K562 (cell line): ENCODE measurements at regions not wholly inside any gene's neighbourhood (a gene's known extent, or its start where the extent isn't known, plus 50 kb on each side); places are given as distances from the start of the nearest gene placed in this dataset.

Experiments
- ATAC-seq: fragments of 200-7000 bp; cut with Tn5 transposase; 3 replicates; pipeline ENCODE4 v1.9.1; 2020; ENCODE audit warnings: moderate library complexity
- BruUV-seq: library from RNA; stranded (reverse); fragments of 400-500 nt; replicated peaks from 2 replicates; lab custom pipeline; 2021; lab: Mats Ljungman, UMichigan
- CTCF ChIA-PET: fragments of 300-600 bp; formaldehyde crosslinking; extraction: SDS; loops from one replicate; lab custom pipeline; 2021; ENCODE audit warnings: low intra/inter-chr PET ratio; lab: Yijun Ruan, JAX
- POLR2A ChIA-PET: fragments of 300-600, 350-650 bp; sonication (Branson Sonifier 250); formaldehyde crosslinking; extraction: SDS; loops from one replicate; lab custom pipeline; 2021; ENCODE audit warnings: antibody characterized with exemption, inconsistent platforms; lab: Yijun Ruan, JAX
- DNase-seq, 4 experiments: peaks; one replicate each; pipeline versions ENCODE4 v3.0.0 to v3.0.0-alpha.2; 2011 to 2018; ENCODE audit warnings: low spot score in 3 of 4, mixed read lengths in 3 of 4; ENCODE audit errors: extremely low read depth in 1 of 4
- FAIRE-seq: peaks from 2 replicates; lab custom pipeline; 2011; peaks lifted over from hg19 to GRCh38; lab: Jason Lieb, UNC
- H2AFZ ChIP-seq: 2 replicates; pipeline ENCODE4 v1.6.0; 2011; ENCODE audit warnings: low read depth, low read length, control low read depth, inconsistent platforms
- H3K27ac ChIP-seq: fragments of 200-600 bp; 3 replicates; pipeline ENCODE4 v1.8.0; 2011; ENCODE audit warnings: low read depth, mild to moderate bottlenecking, control low read depth, inconsistent platforms, low read length, moderate library complexity, mixed read lengths; ENCODE audit errors: extremely low read depth
- H3K27me3 ChIP-seq, 2 experiments: fragments of 300-600 bp in 1 of 2; 2 replicates in 1 of 2; 3 replicates in 1 of 2; pipeline versions ENCODE4 v1.6.0 to v1.8.0; 2011; ENCODE audit warnings: inconsistent platforms in 2 of 2, low read length in 2 of 2, mild to moderate bottlenecking in 1 of 2, mixed read lengths in 1 of 2, moderate library complexity in 1 of 2; ENCODE audit not compliant: control insufficient read depth in 2 of 2, insufficient read depth in 2 of 2
- H3K36me3 ChIP-seq: fragments of 300-600 bp; 3 replicates; pipeline ENCODE4 v1.8.0; 2011; ENCODE audit warnings: mild to moderate bottlenecking, low read length, inconsistent platforms; ENCODE audit not compliant: control insufficient read depth, insufficient read depth
- H3K4me1 ChIP-seq, 2 experiments: fragments of 200-600 bp in 1 of 2; replicated peaks in 1 of 2; 2 replicates in 1 of 2; 3 replicates in 1 of 2; pipeline versions ENCODE4 v1.5.1 to v1.8.0; 2011; ENCODE audit warnings: inconsistent platforms in 2 of 2, low read length in 2 of 2, mild to moderate bottlenecking in 1 of 2, mixed read lengths in 1 of 2, moderate library complexity in 1 of 2; ENCODE audit not compliant: control insufficient read depth in 2 of 2, insufficient read depth in 2 of 2
- H3K4me2 ChIP-seq: 2 replicates; pipeline ENCODE4 v1.6.1; 2011; ENCODE audit warnings: low read length, control low read depth, inconsistent platforms, mixed read lengths; ENCODE audit not compliant: insufficient read depth
- H3K4me3 ChIP-seq: fragments of 200-600 bp; sonication (generic), shearing (Covaris generic); 2 replicates; pipeline ENCODE4 v1.5.1; 2016; ENCODE audit warnings: control low read depth, inconsistent platforms
- H3K79me2 ChIP-seq: fragments of 200-600 bp; 3 replicates; pipeline ENCODE4 v1.8.0; 2011; ENCODE audit warnings: low read length, inconsistent platforms; ENCODE audit not compliant: control insufficient read depth, insufficient read depth
- H3K9ac ChIP-seq, 2 experiments: 2 replicates each; pipeline versions ENCODE4 v1.6.0 to v1.6.1; 2011; ENCODE audit warnings: low read depth in 2 of 2, low read length in 2 of 2, control low read depth in 1 of 2, inconsistent platforms in 1 of 2, mild to moderate bottlenecking in 1 of 2, mixed read lengths in 1 of 2; ENCODE audit not compliant: insufficient read depth in 1 of 2
- H3K9me1 ChIP-seq: one replicate; pipeline ENCODE4 v1.6.0; 2011; ENCODE audit warnings: inconsistent platforms, mild to moderate bottlenecking, low read length, moderate library complexity; ENCODE audit not compliant: control insufficient read depth, insufficient read depth
- H3K9me3 ChIP-seq: replicated peaks from 2 replicates; pipeline ENCODE4 v1.5.1; 2011; ENCODE audit warnings: low read depth, low read length, inconsistent platforms; ENCODE audit not compliant: control insufficient read depth, insufficient read depth
- H4K20me1 ChIP-seq: replicated peaks from 2 replicates; pipeline ENCODE4 v1.6.1; 2011; ENCODE audit warnings: low read length, inconsistent platforms, mixed read lengths; ENCODE audit not compliant: control insufficient read depth, insufficient read depth
- FOXP4 ChIP-seq: sonication (generic); formaldehyde crosslinking; IDR thresholded peaks from 2 replicates; pipeline ENCODE4 v1.8.0; 2022; ENCODE audit warnings: mild to moderate bottlenecking, missing genetic modification reagents, borderline replicate concordance
- ID3 ChIP-seq, 2 experiments: fragments of 250-450 bp in 1 of 2; fragments of 450-650 bp in 1 of 2; sonication (Bioruptor Pico) in 1 of 2; IDR thresholded peaks; 2 replicates each; pipeline versions ENCODE4 v1.6.1 to v1.8.0; 2016 to 2021; ENCODE audit warnings: mild to moderate bottlenecking in 2 of 2, moderate library complexity in 2 of 2, missing compliant biosample characterization in 1 of 2, missing genetic modification characterization in 1 of 2
- MAFG ChIP-seq: fragments of 450-650 bp; conservative IDR thresholded peaks from 2 replicates; pipeline ENCODE4 v1.6.1; 2016; ENCODE audit warnings: missing genetic modification characterization, missing compliant biosample characterization
- PHF21A ChIP-seq: fragments of 450-650 bp; IDR thresholded peaks from 2 replicates; pipeline ENCODE4 v1.6.1; 2017; ENCODE audit warnings: low read depth, borderline replicate concordance
- PTTG1 ChIP-seq: fragments of 450-650 bp; IDR thresholded peaks from 2 replicates; pipeline ENCODE4 v1.6.1; 2016; ENCODE audit warnings: low read depth, mild to moderate bottlenecking, missing genetic modification characterization, missing compliant biosample characterization
- RFX1 ChIP-seq: fragments of 450-650 bp; IDR thresholded peaks from 2 replicates; pipeline ENCODE4 v1.6.1; 2016; ENCODE audit warnings: mild to moderate bottlenecking, moderate library complexity
- TEAD2 ChIP-seq: fragments of 450-650 bp; IDR thresholded peaks from 2 replicates; pipeline ENCODE4 v1.6.1; 2016; ENCODE audit warnings: missing genetic modification characterization, control low read depth, missing compliant biosample characterization
- ZNF444 ChIP-seq: fragments of 250-450 bp; sonication (Bioruptor Pico); IDR thresholded peaks from 2 replicates; pipeline ENCODE4 v1.4.0; 2020; ENCODE audit warnings: mild to moderate bottlenecking, moderate library complexity
- ZNF655 ChIP-seq: fragments of 250-450 bp; sonication (Bioruptor Pico); IDR thresholded peaks from 2 replicates; pipeline ENCODE4 v1.5.0; 2021
- ZNF764 ChIP-seq: fragments of 250-450 bp; sonication (Bioruptor Pico); IDR thresholded peaks from 2 replicates; pipeline ENCODE4 v1.4.0; 2020; ENCODE audit warnings: low read depth, mild to moderate bottlenecking, moderate library complexity
- WGBS: fragments of 100-300 bp; shearing (Covaris generic); methylation state at CpG from one replicate; pipeline ENCODE4 v1.1.6; 2016; ENCODE audit warnings: low coverage, mixed read lengths; ENCODE audit not compliant: insufficient coverage; ENCODE audit errors: missing lambda C conversion rate; 5-methylcytosine and 5-hydroxymethylcytosine counted together
- in situ Hi-C: fragments of 300-500 bp; cut with MboI; formaldehyde crosslinking; loops from 4 replicates; pipeline ENCODE4 v1.15.0; 2018; ENCODE audit warnings: inconsistent platforms, mixed read lengths
- intact Hi-C: fragments of 100-400 bp; cut with micrococcal nuclease; formaldehyde crosslinking; loops from 2 replicates; pipeline ENCODE4 v1.14.2; 2022

- no TSS peak for BruUV-seq
- ChIA-PET POLR2A (no interaction called here), CTCF (no interaction called here)
- no peak for FAIRE-seq
- no peak overlapping the region for H3K27ac ChIP-seq
- WGBS = 0% methylated on average over 1 of the region's 1 CpG
- H3K79me2 ChIP-seq = no peaks in the 10 kb centered on the region
- DNase-seq = no peak
- no peak overlapping the region for H3K9ac ChIP-seq
- ATAC-seq = no peak
- no peaks in the 10 kb centered on the region for H3K9me1 ChIP-seq
- H3K4me1 ChIP-seq = no peaks in the 10 kb centered on the region
- intact Hi-C loops (no loop called here), in situ Hi-C loops (no loop called here)
- H3K27me3 ChIP-seq = no peaks in the 10 kb centered on the region
- no peaks in the 10 kb centered on the region for H3K9me3 ChIP-seq
- TF ChIP-seq FOXP4 (CRISPR knock-in tag) = no peak
- TF ChIP-seq ZNF764 (CRISPR knock-in tag) = peak; percentile 96
- H2AFZ ChIP-seq = no peak overlapping the region
- H4K20me1 ChIP-seq = no peaks in the 10 kb centered on the region
- no peaks in the 10 kb centered on the region for H3K36me3 ChIP-seq
- no peak overlapping the region for H3K4me2 ChIP-seq
- H3K4me3 ChIP-seq = no peak overlapping the region
Observed at GRCh38 chr1:5232537-5232936, 578.1 kb downstream of the AJAP1 start.

DNA sequence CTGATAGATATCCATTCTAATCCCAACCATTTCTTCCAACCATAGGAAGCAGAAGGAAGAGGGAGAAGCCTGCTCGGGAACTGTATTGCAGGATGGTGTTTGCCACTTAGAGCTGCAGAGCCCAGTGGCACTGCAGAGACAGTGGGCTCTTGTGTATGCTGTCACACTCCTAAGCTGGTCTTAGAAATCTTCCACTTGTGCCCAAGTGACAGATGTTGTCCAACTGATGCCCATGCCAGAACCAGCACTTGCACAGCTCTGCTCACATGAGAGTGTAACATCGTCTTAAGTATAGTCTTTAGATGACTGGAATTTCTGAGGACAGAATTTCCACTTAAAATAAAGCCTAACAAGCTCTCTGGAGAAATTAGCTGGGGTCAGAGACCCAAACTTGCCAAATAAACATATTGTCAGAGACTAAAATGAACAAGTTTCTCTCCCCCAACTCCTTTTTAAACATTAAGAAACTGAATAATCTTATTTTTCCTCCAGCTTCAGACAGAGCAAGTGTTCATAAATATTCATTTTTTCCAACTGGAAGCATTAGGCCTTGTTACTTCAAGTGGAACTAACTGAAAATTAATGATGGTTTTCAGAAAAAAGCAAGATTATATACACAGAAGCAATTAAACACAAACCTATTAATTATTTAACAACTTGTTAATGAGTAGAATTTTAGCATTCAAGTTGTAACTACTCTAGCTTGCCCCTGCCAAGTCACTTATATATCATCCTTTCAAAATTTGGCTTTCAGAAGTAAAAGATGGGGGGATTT is 577.3 kb downstream of the AJAP1 start:
- Histone ChIP-seq H3K36me3 (no peaks in the 10 kb centered on the region), H3K9ac (no peak overlapping the region), H3K4me1 (no peaks in the 10 kb centered on the region), H4K20me1 (no peaks in the 10 kb centered on the region), H3K27ac (no peak overlapping the region), H3K9me3 (no peaks in the 10 kb centered on the region), H2AFZ (no peak overlapping the region), H3K79me2 (no peaks in the 10 kb centered on the region), H3K4me3 (no peak overlapping the region), H3K27me3 (no peaks in the 10 kb centered on the region), H3K4me2 (no peak overlapping the region), H3K9me1 (no peaks in the 10 kb centered on the region)
- DNase-seq (no peak), FAIRE-seq (no peak), ATAC-seq (no peak)
- in situ Hi-C loops = no loop called here
- 0% methylated on average over 2 of the region's 2 CpGs for WGBS
- POLR2A ChIA-PET = no interaction called here
- BruUV-seq = no TSS peak
- CTCF ChIA-PET = no interaction called here
- intact Hi-C loops = no loop called here
- no peak for TF ChIP-seq ZNF655 (CRISPR knock-in tag)
- TF ChIP-seq RFX1 = no peak
- no peak for TF ChIP-seq ID3 (CRISPR knock-in tag; IDR thresholded peaks at IDR 0.05)
- no peak for TF ChIP-seq ID3 (tag; IDR thresholded peaks at IDR 0.05)
- TF ChIP-seq ZNF444 (CRISPR knock-in tag) = no peak
- TF ChIP-seq PHF21A = no peak
- TF ChIP-seq TEAD2 (tag) = no peak
- TF ChIP-seq PTTG1 (tag) = no peak
- no peak for TF ChIP-seq MAFG (tag)
